ENCODE measurements at regions not wholly inside any gene's neighbourhood (a gene's known extent, or its start where the extent isn't known, plus 50 kb on each side); places are given as distances from the start of the nearest gene placed in this dataset.

GRCh38 chr6:121961619-121962125 lies 437.8 kb upstream of the HSF2 start:
- Histone ChIP-seq H3K27me3 (no peaks in the 10 kb centered on the region), H3K9me3 (no peaks in the 10 kb centered on the region), H3K36me3 (no peaks in the 10 kb centered on the region), H3K4me3 (no peak overlapping the region)
- DNase-seq, result no peak

DNA sequence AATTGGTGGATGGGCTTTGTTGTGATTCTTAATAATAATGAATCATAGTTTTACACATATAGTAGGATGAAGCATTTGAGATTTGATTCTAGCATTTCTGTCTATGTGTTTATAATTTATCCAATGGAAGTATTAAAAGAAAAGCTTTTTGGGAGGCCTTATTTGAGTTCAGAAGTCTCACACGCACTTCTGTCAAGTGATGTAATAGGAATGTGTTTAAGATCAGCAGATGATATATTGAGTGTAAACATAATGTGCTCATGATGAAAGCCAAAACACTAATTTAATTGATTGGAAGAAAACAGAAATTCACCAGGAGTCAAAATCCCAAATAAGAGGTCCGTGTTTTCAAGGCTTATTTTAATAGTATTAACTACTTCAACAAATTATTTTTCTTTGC lies 435.6 kb upstream of the HSF2 start:
- DNase-seq, result no peak
- H3K36me3 ChIP-seq, result no peaks in the 10 kb centered on the region
- H3K4me3 ChIP-seq, result no peak overlapping the region

GRCh38 chr6:121965739-121966138 lies 433.7 kb upstream of the HSF2 start:
- no peaks in the 10 kb centered on the region for H3K27me3 ChIP-seq
- no peaks in the 10 kb centered on the region for H3K9me3 ChIP-seq
- no peaks in the 10 kb centered on the region for H3K36me3 ChIP-seq
- DNase-seq, result peak; percentile 62
- no peak overlapping the region for H3K4me3 ChIP-seq

More for the DNA sequence above, 435.6 kb upstream of the HSF2 start:
- Histone ChIP-seq H3K27me3 (no peaks in the 10 kb centered on the region), H3K9me3 (no peaks in the 10 kb centered on the region)

DNA sequence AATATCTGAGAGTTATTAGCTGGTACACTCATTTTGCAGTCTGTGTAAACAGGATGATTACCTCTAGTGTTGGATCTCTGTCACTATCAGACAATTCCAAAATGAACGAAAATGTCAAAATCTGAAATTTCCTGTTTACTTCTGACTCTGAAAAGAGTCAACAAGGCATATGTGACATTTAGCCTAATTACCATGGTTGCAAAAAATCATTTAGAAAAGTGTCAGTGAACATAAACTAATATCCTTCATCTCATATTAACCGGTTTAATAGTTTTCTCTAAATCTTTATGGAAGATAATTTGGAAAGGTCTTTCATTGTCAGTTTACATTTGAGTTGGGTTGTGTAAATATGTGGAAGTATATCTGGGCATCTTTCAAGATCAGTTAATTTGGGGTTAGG lies 431.8 kb upstream of the HSF2 start:
- H3K4me3 ChIP-seq, result no peak overlapping the region
- no peaks in the 10 kb centered on the region for H3K9me3 ChIP-seq
- no peak for DNase-seq
- H3K27me3 ChIP-seq, result no peaks in the 10 kb centered on the region
- H3K36me3 ChIP-seq, result no peaks in the 10 kb centered on the region

DNA sequence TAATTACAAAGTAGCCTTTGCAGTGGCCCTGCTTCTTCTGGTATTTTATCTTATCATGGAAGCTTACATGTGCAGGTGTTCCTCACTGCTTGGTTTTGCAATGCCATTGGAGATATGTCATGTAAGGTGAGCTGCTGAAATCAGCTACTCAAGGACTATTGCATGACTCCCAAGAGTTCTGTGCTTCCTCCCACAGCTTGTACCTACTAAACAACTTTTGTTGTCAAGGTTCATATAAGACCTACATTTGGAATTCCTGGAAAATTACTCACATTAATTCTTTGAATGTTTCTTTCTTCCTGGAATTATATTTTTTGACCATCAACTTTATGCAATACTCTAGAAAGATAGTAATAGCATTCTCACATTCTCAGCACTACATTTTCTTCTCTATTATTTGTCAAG lies 427.5 kb upstream of the HSF2 start:
- H3K9me3 ChIP-seq, result no peaks in the 10 kb centered on the region

DNA sequence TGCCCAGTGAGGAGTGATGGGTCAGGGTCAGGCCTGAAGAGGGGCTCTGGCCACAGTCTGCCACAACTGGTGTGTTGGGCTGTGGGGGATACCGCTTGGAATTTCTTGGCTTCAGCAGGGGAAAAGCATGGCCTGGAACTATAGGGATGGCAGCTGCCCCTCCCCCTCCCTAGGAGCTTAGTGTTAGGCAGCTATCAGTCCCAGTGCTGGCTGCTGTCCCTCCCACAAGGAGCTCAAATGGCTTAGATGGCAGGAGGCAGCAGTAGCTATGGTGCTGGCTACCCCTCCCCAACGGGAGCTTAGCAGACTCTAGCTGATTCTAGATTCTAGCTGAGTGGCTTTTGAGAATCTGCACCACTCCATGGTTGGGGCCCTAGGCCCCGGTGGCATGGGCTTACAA lies 414.5 kb upstream of the HSF2 start:
- Histone ChIP-seq H3K9me3 (no peaks in the 10 kb centered on the region), H3K4me3 (no peak overlapping the region), H3K27me3 (no peaks in the 10 kb centered on the region), H3K36me3 (no peaks in the 10 kb centered on the region)
- no peak for DNase-seq

More for the DNA sequence above, 427.5 kb upstream of the HSF2 start:
- no peak for DNase-seq
- no peaks in the 10 kb centered on the region for H3K36me3 ChIP-seq
- no peak overlapping the region for H3K4me3 ChIP-seq
- H3K27me3 ChIP-seq, result no peaks in the 10 kb centered on the region

- no peak overlapping the region for H3K4me3 ChIP-seq
- H3K9me3 ChIP-seq, result peaks cover 2% of the 10 kb centered on the region; the same call in 1 of the 2 replicates
- no peaks in the 10 kb centered on the region for H3K36me3 ChIP-seq
- DNase-seq, result no peak
- no peaks in the 10 kb centered on the region for H3K27me3 ChIP-seq
Measured at GRCh38 chr6:121993362-121993761, 406.1 kb upstream of the HSF2 start.

- H3K27me3 ChIP-seq, result no peaks in the 10 kb centered on the region
- H3K9me3 ChIP-seq, result peaks cover 2% of the 10 kb centered on the region; the same call in 1 of the 2 replicates
- no peak overlapping the region for H3K4me3 ChIP-seq
- no peaks in the 10 kb centered on the region for H3K36me3 ChIP-seq
- DNase-seq, result no peak
Measured at GRCh38 chr6:121994919-121995318, 404.5 kb upstream of the HSF2 start.

- Histone ChIP-seq H3K9me3 (peaks cover 1% of the 10 kb centered on the region; the same call in 1 of the 2 replicates), H3K27me3 (no peaks in the 10 kb centered on the region), H3K36me3 (no peaks in the 10 kb centered on the region), H3K4me3 (no peak overlapping the region)
- no peak for DNase-seq
Measured at GRCh38 chr6:121998631-121999030, 400.8 kb upstream of the HSF2 start.

- DNase-seq, result no peak
- no peak overlapping the region for H3K4me3 ChIP-seq
- H3K36me3 ChIP-seq, result no peaks in the 10 kb centered on the region
- H3K27me3 ChIP-seq, result no peaks in the 10 kb centered on the region
- no peaks in the 10 kb centered on the region for H3K9me3 ChIP-seq
Measured at GRCh38 chr6:121999456-122000065, 399.9 kb upstream of the HSF2 start.

GRCh38 chr6:122005661-122006060 lies 393.8 kb upstream of the HSF2 start:
- Histone ChIP-seq H3K4me3 (no peak overlapping the region), H3K9me3 (no peaks in the 10 kb centered on the region), H3K27me3 (no peaks in the 10 kb centered on the region), H3K36me3 (no peaks in the 10 kb centered on the region)
- no peak for DNase-seq

- H3K9me3 ChIP-seq, result no peaks in the 10 kb centered on the region
- no peak for DNase-seq
- H3K4me3 ChIP-seq, result no peak overlapping the region
- H3K36me3 ChIP-seq, result no peaks in the 10 kb centered on the region
- H3K27me3 ChIP-seq, result no peaks in the 10 kb centered on the region
Measured at GRCh38 chr6:122007339-122007738, 392.1 kb upstream of the HSF2 start.

- Histone ChIP-seq H3K4me3 (no peak overlapping the region), H3K9me3 (no peaks in the 10 kb centered on the region), H3K27me3 (no peaks in the 10 kb centered on the region), H3K36me3 (no peaks in the 10 kb centered on the region)
- no peak for DNase-seq
Measured at GRCh38 chr6:122008101-122008999, 391.1 kb upstream of the HSF2 start.

DNA sequence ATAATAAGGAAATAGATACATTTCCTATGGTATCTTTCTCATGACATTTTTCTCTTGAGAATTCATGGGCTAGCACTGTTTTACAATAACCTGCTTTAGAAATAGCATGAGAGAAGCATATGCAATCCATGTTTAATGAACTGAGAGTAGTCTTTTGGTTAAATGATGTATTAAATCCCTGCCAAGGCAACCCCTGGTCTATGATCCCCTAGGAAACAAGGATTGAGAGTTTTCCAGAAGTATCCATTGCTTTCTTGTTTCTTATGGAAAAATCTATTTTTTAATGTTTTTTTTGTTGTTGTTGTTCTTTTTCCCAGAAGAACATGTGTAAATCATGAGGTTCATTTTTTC lies 390.5 kb upstream of the HSF2 start:
- Histone ChIP-seq H3K9me3 (no peaks in the 10 kb centered on the region), H3K36me3 (no peaks in the 10 kb centered on the region), H3K4me3 (no peak overlapping the region), H3K27me3 (no peaks in the 10 kb centered on the region)
- DNase-seq, result no peak

- no peak for DNase-seq
- no peaks in the 10 kb centered on the region for H3K9me3 ChIP-seq
Measured at GRCh38 chr6:122012578-122012977, 386.9 kb upstream of the HSF2 start.

DNA sequence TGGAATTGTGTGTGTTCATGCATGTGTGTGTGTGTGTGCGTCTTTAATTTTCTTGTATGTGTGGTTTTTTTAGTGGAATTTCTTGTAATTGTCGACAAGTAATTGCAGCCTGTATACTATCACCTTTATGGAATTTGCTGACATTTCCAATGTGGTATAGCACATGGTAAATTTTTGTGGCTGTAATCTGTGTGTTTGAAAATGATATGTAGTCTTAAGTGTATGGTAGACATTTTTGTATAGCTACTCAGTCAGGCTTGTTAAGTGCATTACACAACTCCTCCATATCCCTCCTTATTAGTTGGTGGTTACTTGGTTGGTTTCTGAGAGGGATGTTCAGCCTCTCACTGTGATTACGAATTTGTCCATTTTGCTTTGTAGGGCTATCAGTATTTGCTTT lies 384.5 kb upstream of the HSF2 start:
- Histone ChIP-seq H3K9me3 (no peaks in the 10 kb centered on the region), H3K4me3 (no peak overlapping the region), H3K27me3 (no peaks in the 10 kb centered on the region), H3K36me3 (no peaks in the 10 kb centered on the region)
- no peak for DNase-seq

More at GRCh38 chr6:122012578-122012977, 386.9 kb upstream of the HSF2 start:
- no peaks in the 10 kb centered on the region for H3K36me3 ChIP-seq
- H3K27me3 ChIP-seq, result no peaks in the 10 kb centered on the region
- H3K4me3 ChIP-seq, result no peak overlapping the region

GRCh38 chr6:122020588-122021264 lies 378.7 kb upstream of the HSF2 start:
- no peaks in the 10 kb centered on the region for H3K36me3 ChIP-seq
- DNase-seq, result no peak
- no peaks in the 10 kb centered on the region for H3K27me3 ChIP-seq
- H3K9me3 ChIP-seq, result no peaks in the 10 kb centered on the region
- H3K4me3 ChIP-seq, result no peak overlapping the region

Measured in MG63 (cell line).